ENCODE measurements at regions not wholly inside any gene's neighbourhood (a gene's known extent, or its start where the extent isn't known, plus 50 kb on each side); places are given as distances from the start of the nearest gene placed in this dataset.

GRCh38 chr1:218823291-218823900, 350.3 kb upstream of the LYPLAL1 start:
- DNase-seq (ENCODE audit: low read depth), result no peak

GRCh38 chr1:218827486-218827885, 346.2 kb upstream of the LYPLAL1 start:
- DNase-seq (ENCODE audit: low read depth), result no peak

- no peak for DNase-seq (ENCODE audit: low read depth)
These were observed 345.5 kb upstream of the LYPLAL1 start for GRCh38 chr1:218828125-218828650.

- no peak for DNase-seq (ENCODE audit: low read depth)
These were observed 344.6 kb upstream of the LYPLAL1 start for GRCh38 chr1:218829097-218829496.

- DNase-seq (ENCODE audit: low read depth), result no peak
These were observed 338.1 kb upstream of the LYPLAL1 start for GRCh38 chr1:218835609-218836008.

- DNase-seq (ENCODE audit: low read depth), result no peak
These were observed 337.4 kb upstream of the LYPLAL1 start for GRCh38 chr1:218836264-218836663.

- no peak for DNase-seq (ENCODE audit: low read depth)
These were observed 336.6 kb upstream of the LYPLAL1 start for GRCh38 chr1:218837051-218837450.

- no peak for DNase-seq (ENCODE audit: low read depth)
These were observed 328.1 kb upstream of the LYPLAL1 start for GRCh38 chr1:218845589-218845988.

GRCh38 chr1:218846181-218846580, 327.5 kb upstream of the LYPLAL1 start:
- DNase-seq (ENCODE audit: low read depth), result no peak

- DNase-seq (ENCODE audit: low read depth), result no peak
These were observed 326.4 kb upstream of the LYPLAL1 start for GRCh38 chr1:218847089-218847768.

GRCh38 chr1:218848009-218848408, 325.7 kb upstream of the LYPLAL1 start:
- DNase-seq (ENCODE audit: low read depth), result no peak

- no peak for DNase-seq (ENCODE audit: low read depth)
These were observed 323.3 kb upstream of the LYPLAL1 start for GRCh38 chr1:218850367-218850766.

- DNase-seq (ENCODE audit: low read depth), result no peak
These were observed 322.1 kb upstream of the LYPLAL1 start for GRCh38 chr1:218851586-218851985.

- no peak for DNase-seq (ENCODE audit: low read depth)
These were observed 321.2 kb upstream of the LYPLAL1 start for GRCh38 chr1:218852527-218852926.

- DNase-seq (ENCODE audit: low read depth), result no peak
These were observed 309.7 kb upstream of the LYPLAL1 start for GRCh38 chr1:218863987-218864386.

GRCh38 chr1:218865591-218865990, 308.1 kb upstream of the LYPLAL1 start:
- DNase-seq (ENCODE audit: low read depth), result no peak

- no peak for DNase-seq (ENCODE audit: low read depth)
These were observed 307.2 kb upstream of the LYPLAL1 start for GRCh38 chr1:218866507-218866906.

- no peak for DNase-seq (ENCODE audit: low read depth)
These were observed 306.6 kb upstream of the LYPLAL1 start for GRCh38 chr1:218867066-218867465.

GRCh38 chr1:218867941-218868626, 305.6 kb upstream of the LYPLAL1 start:
- DNase-seq (ENCODE audit: low read depth), result no peak

- no peak for DNase-seq (ENCODE audit: low read depth)
These were observed 304.4 kb upstream of the LYPLAL1 start for GRCh38 chr1:218869276-218869675.

GRCh38 chr1:218872026-218872425, 301.7 kb upstream of the LYPLAL1 start:
- DNase-seq (ENCODE audit: low read depth), result no peak

- DNase-seq (ENCODE audit: low read depth), result no peak
These were observed 300.8 kb upstream of the LYPLAL1 start for GRCh38 chr1:218872928-218873327.

GRCh38 chr1:218874313-218874712, 299.4 kb upstream of the LYPLAL1 start:
- DNase-seq (ENCODE audit: low read depth), result no peak

Measured in activated T-helper 9 cell treated with anti-CD3 and anti-CD28 coated beads, Interleukin-2, amount 50 U/mL, for 16 hours (primary cell).